ENCODE measurements at regions not wholly inside any gene's neighbourhood (a gene's known extent, or its start where the extent isn't known, plus 50 kb on each side); places are given as distances from the start of the nearest gene placed in this dataset.
"Not testable (repeated sequence)": the region's sequence is repeated elsewhere in the genome, so short reads cannot be mapped to it uniquely, and the experiment has no call there.

GRCh38 chr1:96521010-96521409, 200.6 kb upstream of the PTBP2 start:
- DNase-seq (ENCODE audit: low read depth): no peak
- H3K27me3 ChIP-seq (ENCODE audit: control insufficient read depth, insufficient read depth, low read length): no peaks in the 10 kb centered on the region
- ChIA-PET POLR2A (no interaction called here), CTCF (no interaction called here)
- no peaks in the 10 kb centered on the region for H3K36me3 ChIP-seq (ENCODE audit: control insufficient read depth, insufficient read depth, low read length)
- H3K4me3 ChIP-seq (ENCODE audit: low read depth, low read length): no peak overlapping the region
- TF ChIP-seq, protein P1, sequence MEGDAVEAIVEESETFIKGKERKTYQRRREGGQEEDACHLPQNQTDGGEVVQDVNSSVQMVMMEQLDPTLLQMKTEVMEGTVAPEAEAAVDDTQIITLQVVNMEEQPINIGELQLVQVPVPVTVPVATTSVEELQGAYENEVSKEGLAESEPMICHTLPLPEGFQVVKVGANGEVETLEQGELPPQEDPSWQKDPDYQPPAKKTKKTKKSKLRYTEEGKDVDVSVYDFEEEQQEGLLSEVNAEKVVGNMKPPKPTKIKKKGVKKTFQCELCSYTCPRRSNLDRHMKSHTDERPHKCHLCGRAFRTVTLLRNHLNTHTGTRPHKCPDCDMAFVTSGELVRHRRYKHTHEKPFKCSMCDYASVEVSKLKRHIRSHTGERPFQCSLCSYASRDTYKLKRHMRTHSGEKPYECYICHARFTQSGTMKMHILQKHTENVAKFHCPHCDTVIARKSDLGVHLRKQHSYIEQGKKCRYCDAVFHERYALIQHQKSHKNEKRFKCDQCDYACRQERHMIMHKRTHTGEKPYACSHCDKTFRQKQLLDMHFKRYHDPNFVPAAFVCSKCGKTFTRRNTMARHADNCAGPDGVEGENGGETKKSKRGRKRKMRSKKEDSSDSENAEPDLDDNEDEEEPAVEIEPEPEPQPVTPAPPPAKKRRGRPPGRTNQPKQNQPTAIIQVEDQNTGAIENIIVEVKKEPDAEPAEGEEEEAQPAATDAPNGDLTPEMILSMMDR (IDR thresholded peaks at IDR 0.05; ENCODE audit: insufficient read depth, low read depth, low read length): no peak

DNA sequence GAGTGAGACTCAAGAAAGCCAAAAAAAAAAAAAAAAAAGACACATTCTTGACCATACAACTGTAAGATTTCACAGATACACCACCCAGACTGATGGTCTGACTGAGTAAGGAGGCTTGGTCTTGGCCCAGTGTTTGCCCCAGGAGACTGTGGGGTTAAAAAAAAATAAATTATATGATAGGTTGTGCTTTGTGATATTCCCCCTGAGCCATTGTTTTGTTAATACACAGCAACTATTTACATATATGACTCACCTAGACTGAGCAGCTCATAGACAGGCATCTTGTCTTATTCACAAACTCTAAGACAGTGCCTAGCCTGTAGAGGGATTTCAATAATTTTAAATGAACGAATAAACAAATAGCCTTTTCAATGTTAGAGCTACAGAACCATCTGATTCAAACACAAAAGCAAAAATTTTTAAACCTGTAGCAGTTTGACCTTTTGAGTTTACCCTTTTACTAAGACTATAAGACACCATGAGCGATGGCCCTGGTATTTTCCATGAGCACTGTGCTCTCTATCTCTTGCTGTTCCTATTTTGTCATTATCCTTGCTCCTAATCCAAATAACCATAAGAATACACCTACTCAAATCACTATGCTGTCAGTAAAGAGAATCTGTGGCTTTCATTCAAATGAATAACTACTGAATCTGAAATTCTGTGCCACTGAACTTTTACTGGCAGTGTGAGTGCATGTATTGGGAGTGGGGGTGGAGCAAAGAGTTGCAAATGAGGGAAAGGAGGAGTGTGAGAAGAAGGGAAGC, 199.4 kb upstream of the PTBP2 start:
- TF ChIP-seq, protein P1 (IDR thresholded peaks at IDR 0.05; ENCODE audit: insufficient read depth, low read depth, low read length): no peak
- DNase-seq (ENCODE audit: low read depth): no peak
- no peaks in the 10 kb centered on the region for H3K36me3 ChIP-seq (ENCODE audit: control insufficient read depth, insufficient read depth, low read length)
- H3K4me3 ChIP-seq (ENCODE audit: low read depth, low read length): no peak overlapping the region
- CTCF ChIA-PET: interaction anchor here (0.6 kb wide), 1 partner anchor 525 kb away, joined by 3 read pairs; no protein-coding TSS in a partner anchor
- no peaks in the 10 kb centered on the region for H3K27me3 ChIP-seq (ENCODE audit: control insufficient read depth, insufficient read depth, low read length)
- POLR2A ChIA-PET: no interaction called here

DNA sequence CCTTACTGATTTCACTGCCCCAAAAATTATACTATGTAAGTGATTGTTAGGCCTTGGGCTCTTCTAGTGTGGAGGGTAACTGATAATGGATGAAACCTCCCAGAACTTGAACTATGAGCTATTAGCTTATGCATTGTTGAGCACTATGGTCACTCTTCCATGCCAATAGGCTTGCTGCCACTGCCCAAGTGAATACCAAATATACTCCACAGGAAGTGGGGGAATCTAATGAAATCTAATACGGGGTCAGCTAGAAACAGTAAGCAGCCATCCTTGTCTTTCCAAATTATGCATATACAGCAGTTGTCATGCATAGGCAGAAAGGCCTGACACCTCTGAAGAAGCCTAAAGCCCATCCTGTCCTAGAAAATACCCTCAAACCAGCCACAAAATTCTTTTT, 198.7 kb upstream of the PTBP2 start:
- DNase-seq (ENCODE audit: low read depth): no peak
- H3K4me3 ChIP-seq (ENCODE audit: low read depth, low read length): no peak overlapping the region
- POLR2A ChIA-PET: interaction anchor here (0.5 kb wide), 1 partner anchor 1493 kb away, joined by 3 read pairs; no protein-coding TSS in a partner anchor
- TF ChIP-seq, protein P1 (IDR thresholded peaks at IDR 0.05; ENCODE audit: insufficient read depth, low read depth, low read length): no peak
- H3K27me3 ChIP-seq (ENCODE audit: control insufficient read depth, insufficient read depth, low read length): no peaks in the 10 kb centered on the region
- no peaks in the 10 kb centered on the region for H3K36me3 ChIP-seq (ENCODE audit: control insufficient read depth, insufficient read depth, low read length)
- CTCF ChIA-PET: no interaction called here

- ChIA-PET CTCF (no interaction called here), POLR2A (interaction anchor here (0.6 kb wide), 1 partner anchor 14 kb away, joined by 3 read pairs; no protein-coding TSS in a partner anchor)
- TF ChIP-seq, protein P1 (IDR thresholded peaks at IDR 0.05; ENCODE audit: insufficient read depth, low read depth, low read length): no peak
- DNase-seq (ENCODE audit: low read depth): no peak
- H3K4me3 ChIP-seq (ENCODE audit: low read depth, low read length): no peak overlapping the region
- H3K27me3 ChIP-seq (ENCODE audit: control insufficient read depth, insufficient read depth, low read length): no peaks in the 10 kb centered on the region
- H3K36me3 ChIP-seq (ENCODE audit: control insufficient read depth, insufficient read depth, low read length): no peaks in the 10 kb centered on the region
These were observed 197.5 kb upstream of the PTBP2 start for GRCh38 chr1:96524100-96524499.

DNA sequence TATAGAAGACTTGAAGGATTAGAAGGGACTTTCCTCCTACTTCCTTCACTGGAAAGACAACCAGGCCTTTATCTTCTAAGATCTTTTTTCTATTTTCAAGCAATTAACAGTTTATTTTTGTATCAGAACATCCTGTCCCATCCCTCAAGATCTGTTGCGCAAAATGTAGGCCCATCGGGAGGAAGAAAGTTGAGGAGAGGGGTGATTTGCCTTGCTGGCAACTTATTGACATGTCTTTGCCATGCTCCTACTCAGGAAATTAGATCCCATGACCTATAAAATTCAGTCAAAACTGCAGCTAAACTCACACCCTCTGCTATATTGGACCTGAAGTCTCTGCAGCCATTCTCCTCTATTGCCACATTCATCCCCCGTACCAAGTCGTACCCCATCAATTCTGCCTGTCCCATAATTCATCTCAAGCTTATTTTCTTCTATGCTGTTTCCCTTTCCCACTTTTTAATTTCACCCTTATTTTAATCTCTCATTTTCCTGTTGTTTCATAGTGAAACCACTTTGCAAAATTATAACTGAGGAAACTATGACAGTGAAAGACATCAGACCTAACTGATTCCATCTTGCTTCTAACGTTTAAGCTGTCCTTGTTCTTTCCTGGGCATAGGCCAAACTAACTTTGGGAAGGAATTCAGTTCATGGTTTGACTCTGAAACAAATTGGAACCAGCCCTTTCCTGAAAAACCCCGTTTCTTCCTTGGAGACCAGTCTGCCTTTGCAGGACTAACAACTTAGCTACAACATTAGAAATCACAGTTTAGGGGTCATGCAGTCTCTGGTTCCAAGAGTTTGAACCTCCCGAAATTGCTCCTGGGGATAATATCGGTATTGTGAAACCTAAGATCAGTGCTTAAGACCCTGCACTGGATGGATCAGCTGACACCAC, 195.7 kb upstream of the PTBP2 start:
- TF ChIP-seq, protein P1 (IDR thresholded peaks at IDR 0.05; ENCODE audit: insufficient read depth, low read depth, low read length): no peak
- CTCF ChIA-PET: interaction anchor here (0.9 to 1.0 kb wide), 2 partner anchors 11 to 13 kb away, joined by 3 to 4 read pairs; no protein-coding TSS in a partner anchor
- POLR2A ChIA-PET: no interaction called here
- no peaks in the 10 kb centered on the region for H3K27me3 ChIP-seq (ENCODE audit: control insufficient read depth, insufficient read depth, low read length)
- DNase-seq (ENCODE audit: low read depth): no peak
- no peaks in the 10 kb centered on the region for H3K36me3 ChIP-seq (ENCODE audit: control insufficient read depth, insufficient read depth, low read length)
- H3K4me3 ChIP-seq (ENCODE audit: low read depth, low read length): no peak overlapping the region

GRCh38 chr1:96528672-96529071, 192.9 kb upstream of the PTBP2 start:
- POLR2A ChIA-PET; CTCF ChIA-PET; H3K4me3 ChIP-seq (ENCODE audit: low read depth, low read length); DNase-seq (ENCODE audit: low read depth); H3K27me3 ChIP-seq (ENCODE audit: control insufficient read depth, insufficient read depth, low read length); H3K36me3 ChIP-seq (ENCODE audit: control insufficient read depth, insufficient read depth, low read length): not testable (repeated sequence)

Measured in BJ (cell line).